Anterior cingulate cortex (tissue), 58 donors: ENCODE measurements at regions not wholly inside any gene's neighbourhood (a gene's known extent, or its start where the extent isn't known, plus 50 kb on each side); places are given as distances from the start of the nearest gene placed in this dataset.
"Not testable (repeated sequence)": the region's sequence is repeated elsewhere in the genome, so short reads cannot be mapped to it uniquely, and the experiment has no call there.

Experiments used
- DNase-seq, 58 donors: peaks; one replicate each; lab custom pipeline; 2025; lab: John Stamatoyannopoulos, UW

DNA sequence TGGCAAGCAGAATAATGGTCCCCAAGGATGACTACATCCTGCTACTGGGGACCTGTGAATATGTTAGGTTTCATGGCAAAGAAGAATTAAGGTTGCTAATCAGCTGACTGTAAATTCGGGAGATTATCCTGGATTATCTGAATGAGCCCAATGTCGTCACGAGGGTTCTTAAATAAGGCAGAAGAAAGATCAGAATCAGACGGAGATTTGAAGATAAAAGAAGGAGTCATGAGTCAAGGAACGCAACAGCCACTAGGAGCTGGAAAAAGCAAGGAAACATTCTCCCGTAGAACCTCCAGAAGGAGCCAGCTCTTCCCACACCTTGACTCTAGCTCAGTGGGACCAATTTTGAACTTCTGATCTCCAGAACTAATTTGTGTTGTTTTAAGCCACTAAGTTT lies 82.9 kb upstream of the APBB1IP start:
- DNase-seq: no peak

DNA sequence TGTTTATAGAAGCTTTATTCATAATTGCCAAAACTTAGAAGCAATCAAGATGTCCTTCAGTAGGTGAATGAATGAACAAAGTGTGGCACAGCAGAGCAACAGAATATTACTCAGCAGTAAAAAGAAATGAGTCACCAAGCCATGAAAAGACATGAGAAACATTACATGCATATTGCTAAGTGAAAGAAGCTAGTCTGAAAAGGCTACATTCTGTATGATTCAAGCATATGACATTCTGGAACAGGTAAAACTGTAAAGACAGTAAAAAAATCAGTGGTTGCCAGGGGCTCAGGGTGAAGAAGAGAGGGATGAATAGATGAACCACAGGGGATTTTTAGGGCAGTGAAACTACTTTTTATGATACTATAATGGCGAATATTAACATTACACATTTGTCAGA lies 80.9 kb upstream of the APBB1IP start:
- DNase-seq: no peak

DNA sequence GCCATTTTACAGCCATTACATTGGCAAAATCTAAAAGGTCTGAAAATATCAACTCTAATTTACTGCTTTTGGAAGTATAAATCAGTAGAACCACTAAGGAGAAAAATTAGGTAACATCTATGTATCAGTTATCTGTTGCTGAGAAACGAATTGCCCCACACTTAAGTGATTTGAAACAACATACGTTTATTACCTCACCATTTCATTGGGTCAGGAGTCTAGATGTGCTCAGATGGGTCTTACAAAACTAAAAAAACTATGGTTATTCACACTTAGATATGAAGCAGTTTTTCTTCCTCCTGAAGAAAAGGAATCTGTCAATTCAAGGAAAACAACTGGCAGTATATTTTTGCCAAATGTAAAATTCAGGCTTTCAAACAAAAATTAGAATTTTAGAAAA lies 80.1 kb upstream of the APBB1IP start:
- no peak for DNase-seq

DNA sequence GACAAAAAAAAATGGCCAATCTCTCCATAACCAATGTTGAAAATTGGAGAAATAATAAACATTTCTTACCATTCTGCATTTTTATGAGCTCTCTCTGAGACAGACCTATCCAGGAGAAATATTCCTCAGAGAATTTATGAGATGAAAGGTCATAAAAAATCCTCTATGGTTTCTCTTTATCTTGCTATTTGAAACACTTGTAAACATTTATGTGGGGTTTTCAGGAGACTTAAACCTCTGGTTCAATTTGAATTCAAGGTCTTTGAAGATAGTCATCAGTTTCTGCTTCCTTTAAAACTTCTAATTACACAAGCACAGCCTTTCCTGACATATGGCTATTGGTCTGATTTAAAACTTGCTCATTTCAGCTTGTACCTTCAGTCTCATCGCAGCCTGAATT lies 78.5 kb upstream of the APBB1IP start:
- DNase-seq: no peak

DNA sequence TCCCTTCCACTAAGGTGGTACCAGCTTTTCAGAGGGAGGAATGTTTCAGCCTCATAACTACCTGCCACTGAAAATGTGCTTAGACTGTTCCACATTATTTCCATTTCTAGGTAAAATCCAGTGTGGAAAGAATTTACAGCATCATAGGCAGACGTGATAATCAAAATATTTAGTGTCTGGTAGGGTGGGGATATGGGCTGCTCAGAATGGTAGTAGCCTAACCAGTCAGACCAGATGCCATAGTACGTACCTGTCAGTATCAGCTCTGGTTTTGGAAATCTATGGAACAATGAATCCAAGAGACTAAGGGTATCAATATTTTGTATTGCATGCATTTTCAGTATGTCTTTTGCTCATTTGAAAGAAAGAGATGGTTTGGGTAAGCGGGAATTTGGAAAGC lies 76.8 kb upstream of the APBB1IP start:
- DNase-seq: no peak

DNA sequence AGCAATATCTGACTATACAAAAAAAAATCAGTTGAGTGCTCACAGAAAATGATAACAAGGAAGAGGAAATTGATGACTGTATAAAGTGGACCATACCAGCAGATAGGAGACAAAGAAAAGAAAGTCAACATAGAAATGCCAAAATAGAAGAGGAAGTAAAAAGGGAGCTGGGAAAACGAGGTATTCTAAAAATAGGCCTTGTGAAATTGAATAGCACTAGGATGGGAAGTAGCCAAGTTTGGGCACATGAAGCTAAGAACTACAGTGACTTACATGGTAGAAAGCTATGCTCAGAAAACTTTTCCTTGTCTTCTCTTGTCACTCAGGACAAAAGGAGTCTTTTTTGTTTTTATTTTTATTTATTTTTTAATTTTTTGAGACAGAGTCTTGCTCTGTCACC lies 76.2 kb upstream of the APBB1IP start:
- DNase-seq: no peak

DNA sequence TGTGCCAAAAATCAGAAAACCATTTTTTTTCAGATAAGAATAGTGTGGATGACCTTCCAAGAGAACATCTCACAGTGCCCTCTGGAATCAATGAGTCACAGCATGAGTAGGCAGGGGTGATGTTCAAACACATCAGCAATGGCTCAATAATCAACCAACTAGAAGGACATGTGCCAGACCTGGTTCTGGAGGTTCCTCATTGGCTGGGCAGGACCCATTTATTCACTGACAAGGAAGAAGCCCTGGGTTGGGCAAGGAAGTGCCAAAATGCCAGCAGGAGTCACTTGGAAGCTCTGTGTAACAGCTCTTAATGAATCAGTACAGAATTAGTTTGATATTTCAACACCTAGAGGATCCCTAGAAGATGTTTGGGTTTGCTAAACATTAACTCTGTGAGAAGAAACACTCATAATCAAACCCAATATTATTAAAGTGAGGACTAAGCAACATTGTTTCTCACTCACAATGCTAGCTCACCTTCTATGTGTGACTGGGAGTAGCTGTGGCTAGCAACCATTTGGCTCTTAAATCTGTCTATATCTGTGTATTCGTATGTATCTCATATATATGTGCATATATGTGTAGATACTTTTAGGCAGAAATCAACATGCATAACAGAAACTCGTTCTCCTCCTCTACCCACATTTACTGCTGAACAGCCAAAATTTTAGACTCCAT lies 72.3 kb upstream of the APBB1IP start:
- no peak for DNase-seq

DNA sequence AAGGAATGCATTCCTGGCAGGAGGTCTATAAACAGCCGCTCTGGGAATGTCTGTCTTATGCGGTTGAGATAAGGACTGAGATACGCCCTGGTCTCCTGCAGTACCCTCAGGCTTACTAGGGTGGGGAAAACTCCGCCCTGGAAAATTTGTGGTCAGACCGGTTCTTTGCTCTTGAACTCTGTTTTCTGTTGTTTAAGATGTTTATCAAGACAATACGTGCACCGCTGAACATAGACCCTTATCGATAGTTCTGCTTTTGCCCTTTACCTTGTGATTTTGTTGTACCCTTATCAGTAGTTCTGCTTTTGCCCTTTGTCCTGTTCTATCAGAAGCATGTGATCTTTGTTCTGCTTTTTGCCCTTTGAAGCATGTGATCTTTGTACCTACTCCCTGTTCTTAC lies 71.1 kb upstream of the APBB1IP start:
- not testable (repeated sequence) for DNase-seq

DNA sequence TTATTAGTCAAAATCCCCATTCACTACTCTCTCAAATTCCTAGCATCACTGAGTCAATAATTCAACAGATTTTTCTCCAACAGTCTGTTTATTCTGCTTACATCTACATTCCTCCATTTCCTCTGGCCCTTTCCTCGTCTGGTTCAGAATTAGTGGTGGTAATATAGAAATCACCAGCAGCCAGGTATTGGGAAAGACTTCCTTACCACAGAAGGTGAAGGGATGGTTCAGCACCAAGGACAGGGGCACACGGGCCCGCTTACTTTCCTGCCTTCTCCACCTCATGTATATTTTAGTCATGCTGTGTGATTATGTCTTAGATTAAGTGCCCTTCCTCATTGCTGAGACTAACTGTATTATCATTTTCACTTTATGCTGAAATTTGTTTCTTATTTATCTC lies 70.4 kb upstream of the APBB1IP start:
- no peak for DNase-seq

DNA sequence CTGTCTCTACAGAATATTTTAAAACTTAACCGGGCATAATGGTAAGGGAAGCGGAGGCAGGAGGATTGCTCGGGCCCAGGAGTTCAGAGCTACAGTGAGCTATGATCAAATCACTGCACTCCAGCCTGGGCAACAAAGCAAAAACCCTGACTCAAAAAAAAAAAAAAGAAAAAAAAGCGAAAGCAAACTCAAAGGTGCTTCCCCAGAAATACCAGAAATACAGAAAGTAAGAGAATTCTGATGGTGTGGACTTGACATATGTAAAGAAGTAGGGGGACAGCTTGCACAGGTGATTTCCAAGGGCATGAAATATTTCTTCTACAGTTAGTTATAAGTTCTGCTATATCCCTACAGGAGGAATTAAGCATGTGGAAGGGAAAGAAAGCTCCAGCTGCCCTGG lies 69.7 kb upstream of the APBB1IP start:
- no peak for DNase-seq

DNA sequence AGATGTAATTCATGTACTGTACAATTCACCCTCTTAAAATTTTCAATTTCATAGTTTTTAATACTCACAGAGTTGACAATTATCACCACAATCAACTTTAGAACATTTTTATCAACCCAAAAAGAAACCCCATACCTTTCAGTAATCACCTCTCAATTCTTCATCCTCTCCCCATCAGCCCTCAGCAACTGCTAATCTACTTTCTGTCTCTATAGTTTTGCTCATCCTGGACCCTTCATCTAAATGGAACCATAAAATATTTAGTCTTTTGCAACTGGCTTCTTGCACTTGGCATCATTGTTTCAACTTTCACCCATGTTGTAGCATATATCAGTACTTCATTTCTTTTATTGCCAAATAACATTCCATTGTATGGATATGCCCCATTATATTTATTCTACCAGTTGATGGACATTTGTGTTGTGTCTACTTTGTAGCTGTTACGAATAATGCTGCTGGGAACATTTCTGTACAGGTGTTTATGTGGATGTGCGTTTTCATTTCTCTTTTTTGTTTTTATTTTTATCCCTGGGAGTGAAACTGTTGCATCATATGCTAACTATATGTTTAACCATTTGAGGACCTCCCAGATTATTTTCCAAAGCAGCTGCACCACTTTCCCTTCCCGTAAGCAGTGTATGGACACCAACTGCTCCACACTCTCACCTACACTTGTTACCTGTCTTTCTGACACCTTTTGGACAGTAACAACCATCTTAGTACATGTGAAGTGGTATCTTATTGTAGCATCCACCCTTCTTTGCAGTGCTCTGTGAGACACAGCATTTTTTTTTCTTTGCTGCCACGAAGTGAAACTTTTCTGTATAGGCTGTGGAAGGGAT lies 65.4 kb upstream of the APBB1IP start:
- DNase-seq: no peak

DNA sequence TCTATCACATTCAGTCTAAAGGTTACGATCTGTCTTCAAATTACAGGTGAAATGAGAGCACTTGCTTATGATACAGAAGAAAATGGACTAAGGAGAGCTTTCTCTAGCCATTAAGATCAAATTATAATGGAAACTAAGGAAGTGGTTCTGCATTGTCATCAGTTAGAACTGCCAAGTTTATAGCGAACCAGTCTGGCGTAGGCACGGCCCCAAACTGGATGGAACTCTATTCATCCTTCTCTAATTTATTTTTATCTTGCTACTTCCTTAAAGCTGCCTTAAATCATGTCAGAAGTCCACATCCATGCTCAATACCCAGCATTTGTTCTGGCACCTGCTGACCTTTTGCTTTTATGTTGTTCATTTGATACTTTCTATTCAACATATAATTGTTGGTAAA lies 63.7 kb upstream of the APBB1IP start:
- DNase-seq: peak in 3 of 58 donors; percentile 1 to 14 (median 2)

DNA sequence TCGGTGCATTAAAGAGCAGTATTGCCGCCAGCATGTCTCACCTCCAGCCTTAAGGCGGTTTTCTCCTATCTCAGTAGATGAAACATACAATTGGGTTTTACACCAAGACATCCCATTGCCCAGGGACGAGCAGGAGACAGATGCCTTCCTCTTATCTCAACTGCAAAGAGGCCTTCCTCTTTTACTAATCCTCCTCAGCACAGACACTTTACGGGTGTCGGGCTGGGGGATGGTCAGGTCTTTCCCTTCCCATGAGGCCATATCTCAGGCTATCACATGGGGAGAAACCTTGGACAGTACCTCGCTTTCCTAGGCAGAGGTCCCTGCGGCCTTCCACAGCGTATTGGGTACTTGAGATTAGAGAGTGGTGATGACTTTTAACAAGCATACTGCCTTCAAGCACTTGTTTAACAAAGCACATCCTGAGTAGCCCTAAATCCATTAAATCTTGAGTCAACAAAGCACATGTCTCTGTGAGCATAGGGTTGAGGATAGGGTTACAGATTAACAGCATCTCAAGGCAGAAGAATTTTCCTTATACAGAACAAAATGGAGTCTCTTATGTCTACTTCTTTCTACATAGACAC lies 60.8 kb upstream of the APBB1IP start:
- DNase-seq: not testable (repeated sequence)

DNA sequence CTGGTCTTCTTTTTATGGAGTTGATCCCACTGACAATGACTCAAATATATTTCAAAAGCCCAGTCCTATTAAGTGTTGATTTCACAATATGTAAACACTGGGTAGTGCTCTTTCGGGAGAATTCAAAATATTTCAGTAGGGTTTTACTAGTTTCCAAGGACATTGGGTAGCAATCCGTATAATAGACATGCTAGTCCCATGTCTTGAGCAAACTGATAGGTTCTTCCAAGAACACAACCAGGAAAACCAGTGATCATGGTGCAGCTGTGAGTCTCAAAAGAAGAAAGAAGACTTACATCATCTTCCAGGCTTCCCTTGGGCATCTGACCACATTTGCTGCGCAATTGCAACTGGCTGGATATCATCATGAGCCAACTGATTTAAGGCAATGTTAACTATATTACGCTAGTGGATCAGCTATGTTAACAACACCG lies 59.3 kb upstream of the APBB1IP start:
- no peak for DNase-seq

DNA sequence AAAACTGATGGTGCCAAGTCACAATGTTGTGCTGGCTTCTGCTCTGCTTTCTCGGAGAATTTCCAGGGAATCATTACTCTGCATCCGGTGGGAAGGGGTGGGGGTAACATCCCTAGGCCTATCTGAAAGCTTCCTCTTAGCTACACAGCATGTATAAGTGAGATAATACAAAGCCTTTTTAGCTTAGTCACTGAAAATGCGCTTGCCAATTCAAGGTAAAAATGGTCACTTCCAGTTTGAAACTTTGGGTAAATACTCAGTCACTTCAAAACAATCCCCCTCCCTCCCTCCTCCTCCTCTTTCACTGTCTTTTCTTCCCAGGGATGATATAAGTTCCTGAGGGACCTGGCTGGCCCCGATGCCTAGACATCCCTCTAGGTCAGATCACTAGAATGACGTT lies 57.3 kb upstream of the APBB1IP start:
- DNase-seq: no peak

DNA sequence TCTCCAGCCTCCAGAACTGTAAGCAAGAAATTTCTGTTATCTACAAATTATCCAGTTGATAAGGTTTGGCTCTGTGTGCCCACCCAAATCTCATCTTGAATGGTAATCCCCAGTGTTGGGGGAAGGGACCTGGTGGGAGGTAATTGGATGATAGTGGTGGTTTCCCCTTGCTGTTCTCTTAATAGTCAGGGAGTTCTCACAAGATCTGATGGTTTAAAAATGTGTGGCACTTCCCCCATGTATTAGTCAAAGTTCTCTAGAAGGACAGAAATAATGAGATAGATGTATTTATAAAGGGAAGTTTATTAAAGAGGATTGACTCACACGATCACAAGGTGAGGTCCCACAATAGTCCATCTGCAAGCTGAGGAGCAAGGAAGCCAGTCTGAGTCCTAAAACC lies 56.2 kb upstream of the APBB1IP start:
- no peak for DNase-seq

DNA sequence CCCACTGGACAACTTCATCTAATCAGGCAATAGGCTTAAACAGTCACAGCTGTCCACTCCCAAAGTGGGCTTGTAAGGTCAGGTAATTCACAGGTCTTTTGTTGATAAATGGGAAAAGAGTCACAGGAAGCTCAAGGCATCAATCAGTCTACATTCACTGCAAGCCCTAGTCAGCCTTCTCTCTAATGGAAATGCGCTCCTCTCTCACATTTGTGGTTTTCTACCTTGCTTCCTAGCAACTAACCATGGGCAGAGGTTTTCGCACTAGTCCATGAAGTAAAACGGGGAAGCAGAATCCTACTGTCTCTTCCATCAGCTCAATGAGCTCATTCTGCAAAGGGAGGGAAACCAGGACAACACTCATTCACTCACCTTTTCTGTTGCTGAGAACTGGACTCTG lies 53.5 kb upstream of the APBB1IP start:
- no peak for DNase-seq

DNA sequence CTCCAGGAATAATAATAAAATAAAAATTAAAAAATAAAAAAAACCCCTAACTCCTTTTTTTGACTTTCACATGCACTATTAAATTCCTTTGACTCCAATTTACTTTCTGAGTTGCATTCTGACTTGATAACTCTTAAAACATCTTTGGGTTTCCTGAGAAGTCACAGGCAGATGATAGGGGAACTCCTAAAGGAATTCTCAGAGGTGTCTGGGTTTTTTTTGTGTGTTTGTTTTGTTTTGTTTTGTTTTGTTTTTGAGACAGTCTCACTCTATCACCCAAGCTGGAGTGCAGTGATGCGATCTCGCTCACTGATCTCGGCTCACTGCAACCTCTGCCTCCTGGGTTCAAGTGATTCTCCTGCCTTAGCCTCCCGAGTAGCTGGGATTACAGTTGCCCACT lies 52.7 kb upstream of the APBB1IP start:
- DNase-seq: no peak

DNA sequence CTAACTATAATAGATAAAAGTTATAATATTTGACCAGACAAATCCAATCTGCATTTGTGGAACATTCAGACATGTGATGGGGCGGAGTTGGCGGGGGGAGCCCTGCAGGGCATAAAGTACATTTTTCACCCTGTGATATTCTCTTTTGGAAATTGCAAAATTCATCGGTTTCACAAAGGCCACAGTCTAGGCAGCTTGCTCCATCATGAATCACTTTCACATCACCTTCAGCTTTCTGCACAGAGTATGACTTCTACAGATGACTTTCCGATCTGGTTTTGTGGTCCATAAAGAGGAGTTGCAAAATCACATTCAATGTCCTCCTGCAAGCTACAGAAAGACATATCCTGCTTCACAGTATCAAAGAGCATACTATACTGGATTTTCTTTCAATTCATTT lies 51.4 kb upstream of the APBB1IP start:
- DNase-seq: no peak
